ENCODE measurements at regions not wholly inside any gene's neighbourhood (a gene's known extent, or its start where the extent isn't known, plus 50 kb on each side); places are given as distances from the start of the nearest gene placed in this dataset.

DNA sequence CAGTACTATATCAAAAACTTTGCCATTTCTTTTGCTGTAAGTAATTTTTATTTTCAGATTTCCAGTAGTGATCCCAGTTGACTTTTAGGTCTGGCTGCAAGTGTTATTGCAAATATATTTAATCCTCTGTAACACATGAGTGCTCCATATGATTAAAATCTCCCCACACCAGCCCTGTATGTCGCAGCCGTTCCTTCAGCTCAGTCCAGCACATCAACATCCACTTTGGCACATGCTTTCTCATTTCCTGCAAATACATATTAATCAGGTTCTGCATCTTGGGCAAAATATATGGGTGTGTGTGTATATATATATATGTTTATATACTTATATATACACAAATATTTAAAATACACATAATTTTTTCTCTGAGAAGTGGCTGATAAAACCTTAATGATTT is 919.5 kb downstream of the JRKL start:
- TF ChIP-seq, protein P1, sequence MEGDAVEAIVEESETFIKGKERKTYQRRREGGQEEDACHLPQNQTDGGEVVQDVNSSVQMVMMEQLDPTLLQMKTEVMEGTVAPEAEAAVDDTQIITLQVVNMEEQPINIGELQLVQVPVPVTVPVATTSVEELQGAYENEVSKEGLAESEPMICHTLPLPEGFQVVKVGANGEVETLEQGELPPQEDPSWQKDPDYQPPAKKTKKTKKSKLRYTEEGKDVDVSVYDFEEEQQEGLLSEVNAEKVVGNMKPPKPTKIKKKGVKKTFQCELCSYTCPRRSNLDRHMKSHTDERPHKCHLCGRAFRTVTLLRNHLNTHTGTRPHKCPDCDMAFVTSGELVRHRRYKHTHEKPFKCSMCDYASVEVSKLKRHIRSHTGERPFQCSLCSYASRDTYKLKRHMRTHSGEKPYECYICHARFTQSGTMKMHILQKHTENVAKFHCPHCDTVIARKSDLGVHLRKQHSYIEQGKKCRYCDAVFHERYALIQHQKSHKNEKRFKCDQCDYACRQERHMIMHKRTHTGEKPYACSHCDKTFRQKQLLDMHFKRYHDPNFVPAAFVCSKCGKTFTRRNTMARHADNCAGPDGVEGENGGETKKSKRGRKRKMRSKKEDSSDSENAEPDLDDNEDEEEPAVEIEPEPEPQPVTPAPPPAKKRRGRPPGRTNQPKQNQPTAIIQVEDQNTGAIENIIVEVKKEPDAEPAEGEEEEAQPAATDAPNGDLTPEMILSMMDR (IDR thresholded peaks at IDR 0.05; ENCODE audit: low read depth, low read length), result no peak
- TF ChIP-seq POLR2A (IDR thresholded peaks at IDR 0.05; ENCODE audit: extremely low read depth, insufficient read length), result no peak
- TF ChIP-seq, protein P2, sequence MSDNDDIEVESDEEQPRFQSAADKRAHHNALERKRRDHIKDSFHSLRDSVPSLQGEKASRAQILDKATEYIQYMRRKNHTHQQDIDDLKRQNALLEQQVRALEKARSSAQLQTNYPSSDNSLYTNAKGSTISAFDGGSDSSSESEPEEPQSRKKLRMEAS (IDR thresholded peaks at IDR 0.05; ENCODE audit: low read depth, low read length), result no peak

All from NB4 (cell line).